MM.1S (cell line): ENCODE measurements at regions not wholly inside any gene's neighbourhood (a gene's known extent, or its start where the extent isn't known, plus 50 kb on each side); places are given as distances from the start of the nearest gene placed in this dataset.

ENCODE experiments used
- CTCF ChIP-seq: fragments of 300-600 bp; sonication (generic); IDR thresholded peaks from 2 replicates; pipeline ENCODE4 v1.5.1; 2016; ENCODE audit warnings: antibody characterized with exemption, low read length, mixed read lengths
- EZH2 ChIP-seq: fragments of 300-600 bp; sonication (generic); optimal IDR thresholded peaks from 2 replicates; pipeline ENCODE3; 2017; ENCODE audit warnings: low read depth, mild to moderate bottlenecking, antibody characterized with exemption, low read length, mixed read lengths

GRCh38 chr21:18117176-18117575 lies 127.5 kb upstream of the CHODL start:
- TF ChIP-seq CTCF (no peak), EZH2 (no peak)
